ENCODE measurements at regions not wholly inside any gene's neighbourhood (a gene's known extent, or its start where the extent isn't known, plus 50 kb on each side); places are given as distances from the start of the nearest gene placed in this dataset.

DNA sequence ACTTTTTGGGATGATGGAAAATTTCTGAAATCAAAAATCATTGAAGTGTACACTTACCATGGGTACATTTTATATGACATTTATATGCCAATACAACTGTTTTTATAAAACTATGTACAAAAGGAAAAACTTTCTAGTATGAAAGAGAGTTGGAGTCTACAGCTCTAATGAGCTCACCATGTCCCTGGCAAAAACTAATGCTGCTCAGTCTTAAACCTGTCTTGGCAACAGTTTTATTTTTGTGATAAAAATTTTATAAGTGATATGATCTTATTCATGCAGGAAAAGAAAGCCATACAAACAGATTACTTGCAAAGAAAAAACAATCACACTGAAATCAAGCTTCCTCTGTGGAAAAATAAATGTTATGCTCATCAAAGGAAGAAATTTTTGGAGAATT lies 78.9 kb upstream of the RASEF start:
- TF ChIP-seq, protein P1, sequence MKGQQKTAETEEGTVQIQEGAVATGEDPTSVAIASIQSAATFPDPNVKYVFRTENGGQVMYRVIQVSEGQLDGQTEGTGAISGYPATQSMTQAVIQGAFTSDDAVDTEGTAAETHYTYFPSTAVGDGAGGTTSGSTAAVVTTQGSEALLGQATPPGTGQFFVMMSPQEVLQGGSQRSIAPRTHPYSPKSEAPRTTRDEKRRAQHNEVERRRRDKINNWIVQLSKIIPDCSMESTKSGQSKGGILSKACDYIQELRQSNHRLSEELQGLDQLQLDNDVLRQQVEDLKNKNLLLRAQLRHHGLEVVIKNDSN (IDR thresholded peaks at IDR 0.05; ENCODE audit: borderline replicate concordance, low read depth): no peak
- TF ChIP-seq, protein P2, sequence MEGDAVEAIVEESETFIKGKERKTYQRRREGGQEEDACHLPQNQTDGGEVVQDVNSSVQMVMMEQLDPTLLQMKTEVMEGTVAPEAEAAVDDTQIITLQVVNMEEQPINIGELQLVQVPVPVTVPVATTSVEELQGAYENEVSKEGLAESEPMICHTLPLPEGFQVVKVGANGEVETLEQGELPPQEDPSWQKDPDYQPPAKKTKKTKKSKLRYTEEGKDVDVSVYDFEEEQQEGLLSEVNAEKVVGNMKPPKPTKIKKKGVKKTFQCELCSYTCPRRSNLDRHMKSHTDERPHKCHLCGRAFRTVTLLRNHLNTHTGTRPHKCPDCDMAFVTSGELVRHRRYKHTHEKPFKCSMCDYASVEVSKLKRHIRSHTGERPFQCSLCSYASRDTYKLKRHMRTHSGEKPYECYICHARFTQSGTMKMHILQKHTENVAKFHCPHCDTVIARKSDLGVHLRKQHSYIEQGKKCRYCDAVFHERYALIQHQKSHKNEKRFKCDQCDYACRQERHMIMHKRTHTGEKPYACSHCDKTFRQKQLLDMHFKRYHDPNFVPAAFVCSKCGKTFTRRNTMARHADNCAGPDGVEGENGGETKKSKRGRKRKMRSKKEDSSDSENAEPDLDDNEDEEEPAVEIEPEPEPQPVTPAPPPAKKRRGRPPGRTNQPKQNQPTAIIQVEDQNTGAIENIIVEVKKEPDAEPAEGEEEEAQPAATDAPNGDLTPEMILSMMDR (IDR thresholded peaks at IDR 0.05): no peak
- TF ChIP-seq TCF12 (IDR thresholded peaks at IDR 0.05) (no peak), RFX5 (IDR thresholded peaks at IDR 0.05; ENCODE audit: low read length) (no peak), EP300 (IDR thresholded peaks at IDR 0.05; ENCODE audit: borderline replicate concordance in 1 of 2, low read depth in 1 of 2, low read length in 1 of 2) (no peak), YY1 (IDR thresholded peaks at IDR 0.05; ENCODE audit: low read depth) (no peak), POLR2AphosphoS5 (IDR thresholded peaks at IDR 0.05; ENCODE audit: low read depth, low read length) (no peak)

Measured in SK-N-SH (cell line).